Glomerular endothelial cell (primary cell): ENCODE measurements at regions not wholly inside any gene's neighbourhood (a gene's known extent, or its start where the extent isn't known, plus 50 kb on each side); places are given as distances from the start of the nearest gene placed in this dataset.

Experiments
- DNase-seq: peaks from one replicate; pipeline ENCODE4 v3.0.0-alpha.2; 2011; ENCODE audit warnings: low read depth, low spot score; ENCODE audit errors: extremely low read depth

GRCh38 chr2:8622924-8623465, 58.9 kb upstream of the ID2 start:
- no peak for DNase-seq

GRCh38 chr2:8623576-8623957, 58.3 kb upstream of the ID2 start:
- DNase-seq: no peak

GRCh38 chr2:8623958-8624591, 57.8 kb upstream of the ID2 start:
- DNase-seq: no peak

- DNase-seq: no peak
Observed at GRCh38 chr2:8624855-8625398, 56.9 kb upstream of the ID2 start.

GRCh38 chr2:8625399-8626300, 56.2 kb upstream of the ID2 start:
- no peak for DNase-seq

- DNase-seq: no peak
Observed at GRCh38 chr2:8626572-8626971, 55.3 kb upstream of the ID2 start.

- DNase-seq: no peak
Observed at GRCh38 chr2:8627019-8627691, 54.7 kb upstream of the ID2 start.

GRCh38 chr2:8627692-8628085, 54.2 kb upstream of the ID2 start:
- no peak for DNase-seq

- no peak for DNase-seq
Observed at GRCh38 chr2:8628179-8628865, 53.5 kb upstream of the ID2 start.

- DNase-seq: no peak
Observed at GRCh38 chr2:8628866-8629209, 53.0 kb upstream of the ID2 start.

GRCh38 chr2:8629402-8629801, 52.5 kb upstream of the ID2 start:
- DNase-seq: no peak

GRCh38 chr2:8630676-8631464, 51.0 kb upstream of the ID2 start:
- no peak for DNase-seq

- no peak for DNase-seq
Observed at GRCh38 chr2:8631465-8632005, 50.3 kb upstream of the ID2 start.
